ENCODE measurements at regions not wholly inside any gene's neighbourhood (a gene's known extent, or its start where the extent isn't known, plus 50 kb on each side); places are given as distances from the start of the nearest gene placed in this dataset.

DNA sequence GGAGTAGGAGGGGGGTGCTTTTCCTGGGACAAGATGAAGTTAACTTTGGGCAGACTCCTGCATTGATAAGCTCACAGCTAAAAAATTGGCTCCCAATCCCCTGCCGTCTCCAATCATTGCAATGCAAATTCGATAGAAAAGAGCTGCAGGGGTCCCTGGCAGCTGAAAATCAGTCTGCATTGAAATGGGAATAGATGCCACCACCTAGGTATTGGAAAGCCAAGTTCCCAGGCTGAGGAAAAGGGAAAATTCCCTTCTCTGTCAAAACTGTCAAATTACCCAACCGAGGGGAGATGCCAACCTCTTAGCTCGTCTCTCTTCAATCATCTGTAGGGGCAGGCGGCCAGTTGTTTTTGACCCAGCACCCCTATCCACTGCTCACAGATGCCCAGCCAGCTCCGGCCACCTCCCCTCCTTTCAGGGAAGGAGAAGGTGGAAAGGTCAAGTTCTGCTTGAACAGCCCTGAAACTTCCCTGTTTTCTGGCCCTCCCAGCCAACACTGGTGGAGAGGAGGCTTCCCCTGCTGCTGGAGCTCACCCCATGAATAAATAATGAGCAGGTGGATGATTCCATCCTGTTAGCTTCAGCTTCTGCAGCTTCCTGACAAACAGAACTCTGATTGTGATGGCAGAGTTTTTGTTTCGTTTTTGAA, 916.3 kb downstream of the TBC1D22A start:
- TF ChIP-seq SPI1 (IDR thresholded peaks at IDR 0.05; ENCODE audit: borderline replicate concordance, low read depth): no peak
- TF ChIP-seq, protein P1, sequence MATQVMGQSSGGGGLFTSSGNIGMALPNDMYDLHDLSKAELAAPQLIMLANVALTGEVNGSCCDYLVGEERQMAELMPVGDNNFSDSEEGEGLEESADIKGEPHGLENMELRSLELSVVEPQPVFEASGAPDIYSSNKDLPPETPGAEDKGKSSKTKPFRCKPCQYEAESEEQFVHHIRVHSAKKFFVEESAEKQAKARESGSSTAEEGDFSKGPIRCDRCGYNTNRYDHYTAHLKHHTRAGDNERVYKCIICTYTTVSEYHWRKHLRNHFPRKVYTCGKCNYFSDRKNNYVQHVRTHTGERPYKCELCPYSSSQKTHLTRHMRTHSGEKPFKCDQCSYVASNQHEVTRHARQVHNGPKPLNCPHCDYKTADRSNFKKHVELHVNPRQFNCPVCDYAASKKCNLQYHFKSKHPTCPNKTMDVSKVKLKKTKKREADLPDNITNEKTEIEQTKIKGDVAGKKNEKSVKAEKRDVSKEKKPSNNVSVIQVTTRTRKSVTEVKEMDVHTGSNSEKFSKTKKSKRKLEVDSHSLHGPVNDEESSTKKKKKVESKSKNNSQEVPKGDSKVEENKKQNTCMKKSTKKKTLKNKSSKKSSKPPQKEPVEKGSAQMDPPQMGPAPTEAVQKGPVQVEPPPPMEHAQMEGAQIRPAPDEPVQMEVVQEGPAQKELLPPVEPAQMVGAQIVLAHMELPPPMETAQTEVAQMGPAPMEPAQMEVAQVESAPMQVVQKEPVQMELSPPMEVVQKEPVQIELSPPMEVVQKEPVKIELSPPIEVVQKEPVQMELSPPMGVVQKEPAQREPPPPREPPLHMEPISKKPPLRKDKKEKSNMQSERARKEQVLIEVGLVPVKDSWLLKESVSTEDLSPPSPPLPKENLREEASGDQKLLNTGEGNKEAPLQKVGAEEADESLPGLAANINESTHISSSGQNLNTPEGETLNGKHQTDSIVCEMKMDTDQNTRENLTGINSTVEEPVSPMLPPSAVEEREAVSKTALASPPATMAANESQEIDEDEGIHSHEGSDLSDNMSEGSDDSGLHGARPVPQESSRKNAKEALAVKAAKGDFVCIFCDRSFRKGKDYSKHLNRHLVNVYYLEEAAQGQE (IDR thresholded peaks at IDR 0.05; ENCODE audit: insufficient replicate concordance, low read depth): no peak
- TF ChIP-seq, protein P2, sequence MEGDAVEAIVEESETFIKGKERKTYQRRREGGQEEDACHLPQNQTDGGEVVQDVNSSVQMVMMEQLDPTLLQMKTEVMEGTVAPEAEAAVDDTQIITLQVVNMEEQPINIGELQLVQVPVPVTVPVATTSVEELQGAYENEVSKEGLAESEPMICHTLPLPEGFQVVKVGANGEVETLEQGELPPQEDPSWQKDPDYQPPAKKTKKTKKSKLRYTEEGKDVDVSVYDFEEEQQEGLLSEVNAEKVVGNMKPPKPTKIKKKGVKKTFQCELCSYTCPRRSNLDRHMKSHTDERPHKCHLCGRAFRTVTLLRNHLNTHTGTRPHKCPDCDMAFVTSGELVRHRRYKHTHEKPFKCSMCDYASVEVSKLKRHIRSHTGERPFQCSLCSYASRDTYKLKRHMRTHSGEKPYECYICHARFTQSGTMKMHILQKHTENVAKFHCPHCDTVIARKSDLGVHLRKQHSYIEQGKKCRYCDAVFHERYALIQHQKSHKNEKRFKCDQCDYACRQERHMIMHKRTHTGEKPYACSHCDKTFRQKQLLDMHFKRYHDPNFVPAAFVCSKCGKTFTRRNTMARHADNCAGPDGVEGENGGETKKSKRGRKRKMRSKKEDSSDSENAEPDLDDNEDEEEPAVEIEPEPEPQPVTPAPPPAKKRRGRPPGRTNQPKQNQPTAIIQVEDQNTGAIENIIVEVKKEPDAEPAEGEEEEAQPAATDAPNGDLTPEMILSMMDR (IDR thresholded peaks at IDR 0.05; ENCODE audit: insufficient read depth, low read length): no peak
- TF ChIP-seq GABPA (IDR thresholded peaks at IDR 0.05; ENCODE audit: low read depth): no peak
- TF ChIP-seq POLR2AphosphoS5 (IDR thresholded peaks at IDR 0.05; ENCODE audit: low read depth): no peak
- no peak overlapping the region for H3K27ac ChIP-seq (replicated peaks)
- no peak overlapping the region for H3K4me3 ChIP-seq (replicated peaks; ENCODE audit: insufficient read depth, low read length)
- no peak for DNase-seq (ENCODE audit: low read depth in 1 of 2, low spot score in 1 of 2)
- H3K27me3 ChIP-seq (ENCODE audit: insufficient read depth, poor library complexity, severe bottlenecking): no peaks in the 10 kb centered on the region

DNA sequence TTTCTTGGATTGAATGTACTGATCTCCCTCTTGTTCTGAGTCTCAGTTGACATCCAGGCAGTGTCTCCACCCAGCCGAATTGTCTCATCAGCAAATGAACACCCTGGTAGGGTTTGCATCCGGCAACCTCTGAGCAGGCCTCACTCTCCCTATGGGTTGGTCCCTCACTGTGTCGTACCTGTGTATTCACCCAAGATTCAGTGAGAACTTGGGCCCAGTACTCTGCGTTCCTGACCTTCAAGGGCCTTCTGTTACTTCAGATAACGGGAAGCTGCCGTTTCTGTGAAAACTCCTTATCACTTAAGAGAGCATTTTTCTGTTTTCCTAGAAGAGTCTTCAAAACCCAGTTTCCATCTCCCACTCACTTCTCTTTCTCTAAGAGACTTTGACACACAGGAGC, 915.6 kb downstream of the TBC1D22A start:
- DNase-seq (ENCODE audit: low read depth in 1 of 2, low spot score in 1 of 2): no peak
- TF ChIP-seq, protein P2 (IDR thresholded peaks at IDR 0.05; ENCODE audit: insufficient read depth, low read length): no peak
- TF ChIP-seq GABPA (IDR thresholded peaks at IDR 0.05; ENCODE audit: low read depth) (no peak), POLR2AphosphoS5 (IDR thresholded peaks at IDR 0.05; ENCODE audit: low read depth) (no peak), SPI1 (IDR thresholded peaks at IDR 0.05; ENCODE audit: borderline replicate concordance, low read depth) (no peak)
- TF ChIP-seq, protein P1 (IDR thresholded peaks at IDR 0.05; ENCODE audit: insufficient replicate concordance, low read depth): no peak
- Histone ChIP-seq H3K4me3 (replicated peaks; ENCODE audit: insufficient read depth, low read length) (no peak overlapping the region), H3K27ac (replicated peaks) (no peak overlapping the region), H3K27me3 (ENCODE audit: insufficient read depth, poor library complexity, severe bottlenecking) (no peaks in the 10 kb centered on the region)

DNA sequence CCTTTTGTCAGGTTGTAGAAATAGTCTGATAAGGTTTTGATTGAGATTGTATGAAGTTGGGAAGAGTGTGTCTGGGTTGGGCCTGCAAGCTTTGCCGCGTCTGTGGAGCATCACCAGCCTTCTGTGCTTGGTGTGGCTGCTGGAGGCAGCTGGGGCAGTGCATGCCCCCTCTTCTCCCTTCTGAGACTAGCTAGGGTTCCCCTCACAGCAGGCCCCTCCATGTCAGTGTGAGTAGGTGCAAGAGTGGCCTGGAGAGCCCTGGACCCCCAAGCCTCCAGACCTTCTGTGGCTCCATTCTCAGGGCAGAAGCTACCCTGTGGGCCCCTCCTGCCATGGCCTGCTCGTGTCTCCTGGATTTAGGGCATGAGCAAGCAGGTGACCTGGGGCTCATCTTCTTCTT, 914.2 kb downstream of the TBC1D22A start:
- Histone ChIP-seq H3K27ac (replicated peaks) (no peak overlapping the region), H3K27me3 (ENCODE audit: insufficient read depth, poor library complexity, severe bottlenecking) (no peaks in the 10 kb centered on the region), H3K4me3 (replicated peaks; ENCODE audit: insufficient read depth, low read length) (no peak overlapping the region)
- TF ChIP-seq GABPA (IDR thresholded peaks at IDR 0.05; ENCODE audit: low read depth) (no peak), SPI1 (IDR thresholded peaks at IDR 0.05; ENCODE audit: borderline replicate concordance, low read depth) (no peak), POLR2AphosphoS5 (IDR thresholded peaks at IDR 0.05; ENCODE audit: low read depth) (no peak)
- TF ChIP-seq, protein P1 (IDR thresholded peaks at IDR 0.05; ENCODE audit: insufficient replicate concordance, low read depth): no peak
- TF ChIP-seq, protein P2 (IDR thresholded peaks at IDR 0.05; ENCODE audit: insufficient read depth, low read length): no peak
- DNase-seq (ENCODE audit: low read depth in 1 of 2, low spot score in 1 of 2): no peak

All from HL-60 (cell line).